ENCODE measurements at regions not wholly inside any gene's neighbourhood (a gene's known extent, or its start where the extent isn't known, plus 50 kb on each side); places are given as distances from the start of the nearest gene placed in this dataset.

- TF ChIP-seq CTCF (IDR thresholded peaks at IDR 0.05; ENCODE audit: insufficient read depth, low read length) (no peak), POLR2AphosphoS5 (IDR thresholded peaks at IDR 0.05; ENCODE audit: low read depth) (no peak), REST (IDR thresholded peaks at IDR 0.05; ENCODE audit: insufficient replicate concordance, low read depth) (no peak), GABPA (IDR thresholded peaks at IDR 0.05; ENCODE audit: low read depth) (no peak), SPI1 (IDR thresholded peaks at IDR 0.05; ENCODE audit: borderline replicate concordance, low read depth) (no peak)
Measured at GRCh38 chr6:62999796-63000195, 211.5 kb upstream of the FKBP1C start.
